Astrocyte of the spinal cord (primary cell): ENCODE measurements at regions not wholly inside any gene's neighbourhood (a gene's known extent, or its start where the extent isn't known, plus 50 kb on each side); places are given as distances from the start of the nearest gene placed in this dataset.

Experiments used
- DNase-seq: peaks from one replicate; pipeline ENCODE4 v3.0.0; 2011; ENCODE audit warnings: low read depth, low spot score
- H3K4me3 ChIP-seq: 2 replicates; pipeline ENCODE4 v1.5.1; 2011; ENCODE audit warnings: low read depth, mild to moderate bottlenecking, low read length, moderate library complexity
- CTCF ChIP-seq: IDR thresholded peaks from 2 replicates; pipeline ENCODE4 v1.5.1; 2012; ENCODE audit warnings: low read depth, mild to moderate bottlenecking, low read length, inconsistent platforms
- in situ Hi-C: cut with HindIII; loops from 2 replicates; pipeline ENCODE4 v1.10.0; 2017; ENCODE audit warnings: low sequenced_read_pairs

GRCh38 chr5:109931049-109931780 lies 241.5 kb downstream of the MAN2A1 start:
- DNase-seq: no peak
- no peak for TF ChIP-seq CTCF
- in situ Hi-C loops: no loop called here
- no peak overlapping the region for H3K4me3 ChIP-seq

GRCh38 chr5:109935833-109936490 lies 246.2 kb downstream of the MAN2A1 start:
- in situ Hi-C loops: no loop called here
- DNase-seq: no peak
- H3K4me3 ChIP-seq: no peak overlapping the region
- no peak for TF ChIP-seq CTCF

GRCh38 chr5:109936996-109937395 lies 247.3 kb downstream of the MAN2A1 start:
- DNase-seq: no peak
- TF ChIP-seq CTCF: no peak
- no peak overlapping the region for H3K4me3 ChIP-seq
- in situ Hi-C loops: no loop called here

- no peak overlapping the region for H3K4me3 ChIP-seq
- DNase-seq: no peak
- in situ Hi-C loops: no loop called here
- no peak for TF ChIP-seq CTCF
Measured at GRCh38 chr5:109937951-109938350, 248.2 kb downstream of the MAN2A1 start.

GRCh38 chr5:109938453-109938852 lies 248.7 kb downstream of the MAN2A1 start:
- no peak for TF ChIP-seq CTCF
- in situ Hi-C loops: no loop called here
- no peak for DNase-seq
- H3K4me3 ChIP-seq: no peak overlapping the region

- H3K4me3 ChIP-seq: no peak overlapping the region
- TF ChIP-seq CTCF: no peak
- in situ Hi-C loops: no loop called here
- DNase-seq: peak; percentile 39
Measured at GRCh38 chr5:109939116-109939682, 249.5 kb downstream of the MAN2A1 start.
